Posterior vena cava (tissue), 2 donors: ENCODE measurements at regions not wholly inside any gene's neighbourhood (a gene's known extent, or its start where the extent isn't known, plus 50 kb on each side); places are given as distances from the start of the nearest gene placed in this dataset.
"Not testable (repeated sequence)": the region's sequence is repeated elsewhere in the genome, so short reads cannot be mapped to it uniquely, and the experiment has no call there.

Experiments
- DNase-seq: peaks from one replicate; pipeline ENCODE4 v3.0.0-alpha.2; 2020; ENCODE audit warnings: low spot score
- intact Hi-C, 2 donors: fragments of 100-400 bp; cut with DNase I; formaldehyde crosslinking; loops; one replicate each; pipeline versions ENCODE4 v1.14.1 to v1.14.2; 2022 to 2023
- donor health status: DM: yes; HTN: yes; CAD: no.
- donor health status: DM: yes; HTN: yes; CAD: no.

GRCh38 chr9:22170556-22170955 is 161.5 kb upstream of the CDKN2B start:
- DNase-seq: no peak
- intact Hi-C loops: no loop called here

GRCh38 chr9:22170990-22171670 is 162.0 kb upstream of the CDKN2B start:
- intact Hi-C loops: no loop called here
- no peak for DNase-seq

- DNase-seq: no peak
- intact Hi-C loops: no loop called here
Measured at GRCh38 chr9:22171691-22172090, 162.6 kb upstream of the CDKN2B start.

GRCh38 chr9:22173908-22174307 is 164.8 kb upstream of the CDKN2B start:
- DNase-seq: no peak
- intact Hi-C loops: no loop called here

GRCh38 chr9:22175972-22176545 is 167.0 kb upstream of the CDKN2B start:
- no peak for DNase-seq
- intact Hi-C loops: no loop called here

- intact Hi-C loops, DNase-seq: not testable (repeated sequence)
Measured at GRCh38 chr9:22181021-22181420, 171.9 kb upstream of the CDKN2B start.

- intact Hi-C loops: loop anchor here in 1 of 2 donors (5.0 kb wide), 1 partner anchor 178 kb away; no protein-coding TSS in a partner anchor
Measured at GRCh38 chr9:22189471-22189870, 180.4 kb upstream of the CDKN2B start.

GRCh38 chr9:22197000-22197399 is 187.9 kb upstream of the CDKN2B start:
- DNase-seq, intact Hi-C loops: not testable (repeated sequence)

More at GRCh38 chr9:22189471-22189870, 180.4 kb upstream of the CDKN2B start:
- DNase-seq: no peak

- intact Hi-C loops: no loop called here
- no peak for DNase-seq
Measured at GRCh38 chr9:22198681-22199080, 189.6 kb upstream of the CDKN2B start.

- intact Hi-C loops: no loop called here
- DNase-seq: no peak
Measured at GRCh38 chr9:22201256-22201655, 192.2 kb upstream of the CDKN2B start.

- intact Hi-C loops: no loop called here
- no peak for DNase-seq
Measured at GRCh38 chr9:22203371-22204138, 194.4 kb upstream of the CDKN2B start.

GRCh38 chr9:22204240-22204639 is 195.1 kb upstream of the CDKN2B start:
- DNase-seq: no peak
- intact Hi-C loops: no loop called here

GRCh38 chr9:22206833-22207232 is 197.7 kb upstream of the CDKN2B start:
- DNase-seq: no peak
- intact Hi-C loops: loop anchor here in 1 of 2 donors (5.0 kb wide), 1 partner anchor 715 kb away; no protein-coding TSS in a partner anchor

GRCh38 chr9:22208846-22209585 is 199.9 kb upstream of the CDKN2B start:
- no peak for DNase-seq
- intact Hi-C loops: loop anchor here in 1 of 2 donors (5.0 kb wide), 1 partner anchor 717 kb away; no protein-coding TSS in a partner anchor

GRCh38 chr9:22210262-22210661 is 201.2 kb upstream of the CDKN2B start:
- intact Hi-C loops: no loop called here
- no peak for DNase-seq

GRCh38 chr9:22210936-22211335 is 201.8 kb upstream of the CDKN2B start:
- intact Hi-C loops: no loop called here
- DNase-seq: no peak

GRCh38 chr9:22211588-22212360 is 202.7 kb upstream of the CDKN2B start:
- intact Hi-C loops: no loop called here
- no peak for DNase-seq

- intact Hi-C loops: no loop called here
- no peak for DNase-seq
Measured at GRCh38 chr9:22214021-22214420, 204.9 kb upstream of the CDKN2B start.

- intact Hi-C loops: no loop called here
- DNase-seq: no peak
Measured at GRCh38 chr9:22214497-22215031, 205.5 kb upstream of the CDKN2B start.
